ENCODE measurements at regions not wholly inside any gene's neighbourhood (a gene's known extent, or its start where the extent isn't known, plus 50 kb on each side); places are given as distances from the start of the nearest gene placed in this dataset.

DNA sequence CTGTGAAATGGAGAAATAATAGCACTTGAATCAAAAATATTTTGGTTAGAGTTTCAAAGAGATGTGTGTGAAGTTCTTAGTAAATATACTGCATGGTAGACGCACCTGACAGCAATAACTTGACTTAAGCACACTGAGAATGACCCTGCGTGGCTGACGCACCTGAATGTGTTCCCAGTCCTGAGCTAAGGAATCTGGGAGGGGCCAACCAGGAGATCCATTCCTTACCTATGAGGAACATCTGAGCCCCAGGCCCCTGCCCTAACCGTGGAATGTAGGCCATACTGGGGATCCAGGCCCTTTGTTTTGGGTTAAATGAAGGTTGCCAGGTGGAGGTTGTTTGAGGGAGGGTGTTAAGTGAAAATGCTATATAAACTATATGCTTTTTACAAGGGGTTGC is 284.4 kb downstream of the RBM43 start:
- no peak for DNase-seq (ENCODE audit: low read depth in 2 of 2)

DNA sequence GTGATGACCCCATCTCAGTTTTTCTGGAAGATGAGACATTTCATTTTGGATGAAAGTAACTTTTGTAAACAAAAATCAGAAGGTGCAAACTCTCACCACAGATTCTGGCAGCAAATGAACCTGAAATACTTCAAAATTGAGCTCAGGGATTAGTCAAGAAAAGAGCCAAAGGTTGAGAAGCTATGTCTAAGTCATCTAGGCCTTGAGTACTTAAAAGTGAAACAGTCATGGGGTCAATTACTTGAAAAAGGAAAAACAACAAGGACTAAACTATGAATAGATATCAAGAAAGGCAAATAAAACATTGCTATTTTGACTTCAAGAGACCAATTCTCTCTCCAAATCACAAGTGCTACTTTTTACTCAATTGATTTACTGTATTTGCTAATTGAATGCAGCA is 285.1 kb downstream of the RBM43 start:
- DNase-seq (ENCODE audit: low read depth in 2 of 2): no peak

- no peak for DNase-seq (ENCODE audit: low read depth in 2 of 2)
These were observed 286.8 kb downstream of the RBM43 start for GRCh38 chr2:150974864-150975263.

GRCh38 chr2:150974234-150974633 is 287.4 kb downstream of the RBM43 start:
- DNase-seq (ENCODE audit: low read depth in 2 of 2): no peak

- DNase-seq (ENCODE audit: low read depth in 2 of 2): no peak
These were observed 289.8 kb downstream of the RBM43 start for GRCh38 chr2:150971910-150972309.

GRCh38 chr2:150963336-150963735 is 298.3 kb downstream of the RBM43 start:
- DNase-seq (ENCODE audit: low read depth in 2 of 2): no peak

GRCh38 chr2:150955231-150955630 is 306.4 kb downstream of the RBM43 start:
- DNase-seq (ENCODE audit: low read depth in 2 of 2): no peak

DNA sequence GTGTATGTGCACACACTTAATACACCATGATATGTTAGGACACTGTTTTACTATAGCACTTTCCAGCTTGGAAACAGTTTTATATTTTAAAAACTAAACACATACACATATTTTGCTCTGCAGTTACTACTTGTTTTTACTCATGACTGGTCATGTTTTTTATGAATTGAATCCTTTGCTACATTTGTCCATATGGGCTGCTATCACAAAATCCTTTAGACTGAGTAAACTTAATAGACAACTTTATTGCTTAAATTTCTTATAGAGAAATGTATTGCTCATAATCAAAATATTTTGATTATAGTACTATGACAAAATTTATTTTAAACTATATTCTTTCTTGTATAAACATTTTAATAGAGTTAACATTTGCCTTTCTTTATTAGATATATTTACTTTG is 314.8 kb downstream of the RBM43 start:
- DNase-seq (ENCODE audit: low read depth in 2 of 2): no peak

DNA sequence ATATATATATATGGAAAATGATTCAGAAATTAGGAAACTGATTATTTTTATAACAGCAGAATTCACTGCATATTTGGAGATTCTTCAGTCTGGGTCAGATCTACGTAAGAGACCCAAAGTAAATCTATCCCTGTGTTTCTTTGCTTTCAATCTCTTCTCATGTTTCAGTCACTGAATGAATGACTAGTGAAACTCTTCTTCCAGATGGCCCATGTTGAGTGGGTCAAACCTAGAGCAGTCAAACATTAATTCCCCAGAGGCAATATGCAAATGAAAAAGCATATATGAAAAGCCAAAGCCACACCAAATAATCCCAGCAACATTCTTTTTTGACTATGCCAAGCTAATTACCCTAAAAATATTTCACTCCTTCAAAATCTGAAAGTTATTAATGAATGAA is 317.3 kb downstream of the RBM43 start:
- DNase-seq (ENCODE audit: low read depth in 2 of 2): no peak

GRCh38 chr2:150939087-150939486 is 322.6 kb downstream of the RBM43 start:
- no peak for DNase-seq (ENCODE audit: low read depth in 2 of 2)

GRCh38 chr2:150938527-150938926 is 323.1 kb downstream of the RBM43 start:
- no peak for DNase-seq (ENCODE audit: low read depth in 2 of 2)

DNA sequence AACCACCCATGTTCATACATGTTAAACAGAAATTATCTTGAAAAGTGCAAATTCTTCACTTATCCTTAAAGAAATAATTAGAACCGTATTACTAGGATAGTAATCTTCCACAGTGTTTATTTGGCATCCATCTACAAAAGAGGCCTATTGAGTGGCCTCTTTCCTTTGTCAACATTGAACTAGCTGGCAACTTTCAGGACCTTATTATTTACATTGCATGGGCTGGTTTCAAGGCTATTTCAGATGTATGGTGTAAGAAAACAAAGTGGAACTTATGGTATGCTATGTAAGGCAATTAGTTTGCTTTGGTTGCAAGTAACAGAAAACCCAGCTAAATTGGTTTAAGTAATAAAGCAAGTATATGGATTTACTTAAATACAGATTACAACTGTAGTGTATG is 324.6 kb downstream of the RBM43 start:
- DNase-seq (ENCODE audit: low read depth in 2 of 2): no peak

DNA sequence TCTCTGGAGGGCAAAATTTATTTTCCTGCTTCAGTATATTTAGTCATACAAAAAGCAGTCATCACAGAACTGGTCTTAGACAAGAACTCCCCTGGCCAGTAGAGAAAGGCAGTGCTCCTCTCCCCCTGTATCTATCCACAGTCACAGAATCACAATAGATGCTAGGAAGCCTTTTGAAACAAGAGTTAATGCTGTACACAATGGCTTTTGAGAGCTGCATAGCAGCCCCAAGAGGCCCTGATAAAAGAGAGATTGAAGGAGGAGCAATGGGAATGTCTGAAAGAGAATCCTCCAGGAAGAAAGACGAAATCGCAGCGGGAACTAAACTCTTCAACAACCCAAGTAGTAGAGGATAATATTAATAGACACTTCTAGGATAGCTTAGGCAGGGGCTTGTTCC is 330.2 kb downstream of the RBM43 start:
- no peak for DNase-seq (ENCODE audit: low read depth in 2 of 2)

GRCh38 chr2:150925611-150926010 is 336.1 kb downstream of the RBM43 start:
- DNase-seq (ENCODE audit: low read depth in 2 of 2): no peak

GRCh38 chr2:150924878-150925277 is 336.8 kb downstream of the RBM43 start:
- DNase-seq (ENCODE audit: low read depth in 2 of 2): no peak

GRCh38 chr2:150919901-150920300 is 341.8 kb downstream of the RBM43 start:
- no peak for DNase-seq (ENCODE audit: low read depth in 2 of 2)

DNA sequence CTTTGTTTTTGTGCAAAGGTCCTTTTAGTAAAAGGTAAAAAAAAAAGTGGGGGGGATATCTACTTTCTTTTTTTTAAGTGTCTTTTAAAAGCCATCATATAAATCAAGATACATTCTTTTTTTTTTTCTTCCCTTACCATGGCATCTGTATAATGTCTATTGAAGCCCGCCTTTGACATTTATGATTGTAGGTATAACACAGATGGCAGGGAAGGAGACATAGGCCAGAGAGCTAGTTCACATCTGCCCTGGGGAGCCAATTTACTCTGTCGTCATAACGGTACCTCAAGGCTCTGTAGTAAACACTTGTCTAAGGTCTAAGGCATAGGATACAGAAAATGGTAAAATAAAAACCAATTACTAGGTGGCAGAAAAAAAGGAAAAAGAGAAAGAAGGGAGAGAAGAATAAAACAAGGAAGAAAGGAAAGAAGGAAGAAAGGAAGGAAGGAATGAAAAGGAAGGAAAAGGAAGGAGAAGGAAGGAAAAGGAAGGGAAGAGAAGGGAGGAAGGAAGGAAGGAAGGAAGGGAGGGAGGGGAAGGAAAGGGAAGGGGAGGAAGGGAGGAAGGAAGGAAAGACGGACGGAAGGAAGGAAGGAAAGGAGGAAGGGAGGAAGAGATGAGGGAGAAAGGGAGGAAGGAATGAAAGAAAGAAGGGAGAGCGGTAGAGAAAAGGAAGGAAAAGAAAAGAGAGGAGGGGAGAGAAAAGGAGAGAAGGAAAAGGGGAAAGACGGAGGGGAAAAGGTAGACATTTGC is 343.5 kb downstream of the RBM43 start:
- DNase-seq (ENCODE audit: low read depth in 2 of 2): no peak

DNA sequence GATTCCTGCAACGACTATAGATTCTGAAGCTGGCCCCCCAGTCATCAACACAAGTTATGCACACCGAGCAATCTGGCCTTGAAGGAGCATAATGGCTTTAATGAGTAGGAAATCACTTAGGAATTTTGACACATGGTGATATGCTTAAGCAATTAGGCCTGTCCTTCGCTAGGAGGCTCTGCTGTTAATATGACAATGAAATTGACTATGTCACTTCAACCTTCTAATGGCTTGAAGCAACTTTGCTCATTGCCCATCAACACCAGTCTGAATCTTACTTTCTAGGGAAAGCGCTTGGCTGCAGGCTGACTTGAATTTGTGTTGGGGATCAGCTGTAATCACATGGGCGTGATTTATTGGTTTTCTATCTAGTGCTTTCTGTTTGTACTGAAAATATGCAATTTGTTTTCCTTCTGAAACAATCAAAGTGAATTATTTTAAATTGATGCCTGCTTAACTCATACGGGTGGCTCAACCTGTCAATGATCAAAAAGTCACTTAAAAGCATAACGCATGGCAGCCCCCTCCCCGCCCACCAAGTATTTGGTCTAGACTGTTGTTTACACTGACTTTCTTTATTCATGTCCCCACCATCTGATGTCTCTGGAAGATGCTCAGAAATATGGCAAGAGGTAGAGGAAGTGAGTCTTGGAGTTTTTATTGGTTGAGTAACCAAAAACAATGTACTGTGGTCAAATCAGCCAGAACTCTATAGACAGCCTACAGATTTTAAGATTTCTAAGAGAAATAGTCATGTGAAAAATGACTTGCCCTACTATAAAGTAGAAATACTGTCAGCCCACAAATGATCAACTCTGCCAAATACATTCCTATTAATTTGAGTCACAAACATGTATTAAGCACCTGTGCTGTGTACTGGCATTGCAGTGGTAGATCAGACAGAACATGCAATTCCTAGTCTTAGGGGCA is 344.9 kb downstream of the RBM43 start:
- no peak for DNase-seq (ENCODE audit: low read depth in 2 of 2)

- no peak for DNase-seq (ENCODE audit: low read depth in 2 of 2)
These were observed 349.8 kb downstream of the RBM43 start for GRCh38 chr2:150911766-150912280.

- no peak for DNase-seq (ENCODE audit: low read depth in 2 of 2)
These were observed 352.1 kb downstream of the RBM43 start for GRCh38 chr2:150909613-150910012.

GRCh38 chr2:150909090-150909489 is 352.6 kb downstream of the RBM43 start:
- DNase-seq (ENCODE audit: low read depth in 2 of 2): no peak

GRCh38 chr2:150907466-150907865 is 354.2 kb downstream of the RBM43 start:
- DNase-seq (ENCODE audit: low read depth in 2 of 2): no peak

GRCh38 chr2:150903461-150903860 is 358.2 kb downstream of the RBM43 start:
- no peak for DNase-seq (ENCODE audit: low read depth in 2 of 2)
